GM12864 (cell line): ENCODE measurements at regions not wholly inside any gene's neighbourhood (a gene's known extent, or its start where the extent isn't known, plus 50 kb on each side); places are given as distances from the start of the nearest gene placed in this dataset.

Experiments used
- DNase-seq: peaks from one replicate; pipeline ENCODE4 v3.0.0-alpha.2; 2011; ENCODE audit warnings: low read depth
- H3K4me3 ChIP-seq: 2 replicates; pipeline ENCODE4 v1.5.1; 2011; ENCODE audit warnings: mild to moderate bottlenecking, low read depth, low read length, control low read depth
- TF ChIP-seq, protein P1 (sequence below): IDR thresholded peaks from 2 replicates; pipeline ENCODE4 v1.5.1; 2011; ENCODE audit warnings: low read depth, mild to moderate bottlenecking, moderate library complexity, low read length, control low read depth, inconsistent platforms; ENCODE audit errors: missing control alignments

DNA sequence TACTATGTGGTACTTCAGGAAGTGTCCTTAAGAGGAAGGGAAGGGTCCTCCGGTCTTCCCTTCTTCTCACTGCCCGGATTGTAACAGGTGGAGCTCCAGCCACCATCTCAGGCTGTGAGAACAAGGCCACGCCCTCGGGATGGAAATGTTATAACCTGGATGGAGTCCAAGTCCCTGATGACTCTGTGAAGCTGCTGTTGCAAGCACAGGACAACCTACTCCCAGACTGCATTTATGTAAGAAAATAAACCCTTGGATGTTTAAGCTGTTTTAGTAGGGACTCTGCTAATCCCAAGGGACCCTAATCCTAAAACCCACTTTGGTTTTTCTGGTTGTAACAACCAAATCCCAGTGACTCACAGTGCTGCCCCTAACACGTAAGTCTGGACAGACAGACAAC lies 221.6 kb downstream of the ACTL7B start:
- TF ChIP-seq, protein P1, sequence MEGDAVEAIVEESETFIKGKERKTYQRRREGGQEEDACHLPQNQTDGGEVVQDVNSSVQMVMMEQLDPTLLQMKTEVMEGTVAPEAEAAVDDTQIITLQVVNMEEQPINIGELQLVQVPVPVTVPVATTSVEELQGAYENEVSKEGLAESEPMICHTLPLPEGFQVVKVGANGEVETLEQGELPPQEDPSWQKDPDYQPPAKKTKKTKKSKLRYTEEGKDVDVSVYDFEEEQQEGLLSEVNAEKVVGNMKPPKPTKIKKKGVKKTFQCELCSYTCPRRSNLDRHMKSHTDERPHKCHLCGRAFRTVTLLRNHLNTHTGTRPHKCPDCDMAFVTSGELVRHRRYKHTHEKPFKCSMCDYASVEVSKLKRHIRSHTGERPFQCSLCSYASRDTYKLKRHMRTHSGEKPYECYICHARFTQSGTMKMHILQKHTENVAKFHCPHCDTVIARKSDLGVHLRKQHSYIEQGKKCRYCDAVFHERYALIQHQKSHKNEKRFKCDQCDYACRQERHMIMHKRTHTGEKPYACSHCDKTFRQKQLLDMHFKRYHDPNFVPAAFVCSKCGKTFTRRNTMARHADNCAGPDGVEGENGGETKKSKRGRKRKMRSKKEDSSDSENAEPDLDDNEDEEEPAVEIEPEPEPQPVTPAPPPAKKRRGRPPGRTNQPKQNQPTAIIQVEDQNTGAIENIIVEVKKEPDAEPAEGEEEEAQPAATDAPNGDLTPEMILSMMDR = no peak
- H3K4me3 ChIP-seq = no peak overlapping the region
- no peak for DNase-seq

DNA sequence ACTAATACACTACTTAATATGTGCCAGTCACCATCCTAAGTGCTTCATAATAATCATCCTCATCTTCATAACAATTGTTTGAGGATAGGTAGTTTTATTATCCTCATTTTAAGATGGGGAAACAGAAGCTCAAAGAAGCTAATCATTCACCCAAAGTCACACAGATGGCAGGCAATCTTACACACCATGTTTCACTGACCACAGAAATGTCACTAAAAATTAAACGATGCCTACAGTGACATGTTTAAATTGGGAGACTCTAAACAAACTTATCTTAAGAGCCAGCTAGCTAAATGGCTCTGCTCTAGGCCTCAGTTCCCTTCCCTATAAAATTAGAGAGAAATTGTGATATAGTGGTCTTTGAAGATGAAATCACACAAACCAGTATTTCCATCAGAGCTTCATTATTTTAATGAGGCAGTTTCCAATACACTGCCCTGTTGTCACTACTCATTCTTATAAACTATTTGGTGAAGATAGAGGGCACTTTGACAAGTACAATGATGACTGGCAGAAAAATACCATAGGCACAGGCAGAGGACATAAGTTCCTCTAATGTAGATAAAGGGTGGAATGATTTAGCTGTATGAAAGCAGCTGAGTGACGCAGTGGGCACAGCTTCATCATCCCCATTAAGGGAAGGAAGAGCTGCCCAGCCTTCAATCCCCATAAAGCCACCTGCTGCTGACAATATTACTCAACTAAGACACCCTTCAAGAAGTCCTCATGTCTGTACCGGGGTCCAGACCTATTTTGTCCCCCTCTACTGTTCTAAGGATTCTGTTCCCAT lies 224.1 kb downstream of the ACTL7B start:
- DNase-seq = no peak
- TF ChIP-seq, protein P1 = no peak
- H3K4me3 ChIP-seq = no peak overlapping the region

DNA sequence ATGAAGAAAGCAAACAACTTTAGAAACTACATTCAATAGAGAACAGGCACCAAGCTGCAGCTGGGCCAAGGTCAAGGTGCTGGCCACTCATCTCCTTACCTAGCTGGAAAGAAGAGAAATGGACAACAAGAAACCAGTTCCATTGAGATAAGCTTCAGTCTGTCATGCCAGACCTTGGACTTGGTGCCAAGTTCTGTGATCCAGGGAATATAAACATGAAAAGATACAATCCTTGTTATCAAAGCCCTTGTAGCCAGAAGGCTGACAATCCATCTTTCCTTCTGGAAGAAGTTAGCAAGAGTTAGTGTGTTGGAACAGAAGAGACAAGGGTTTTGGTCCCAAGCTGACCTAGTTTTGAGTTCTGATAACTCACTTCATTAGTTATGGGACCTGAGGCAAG lies 227.5 kb downstream of the ACTL7B start:
- no peak overlapping the region for H3K4me3 ChIP-seq
- no peak for DNase-seq
- TF ChIP-seq, protein P1 = no peak

DNA sequence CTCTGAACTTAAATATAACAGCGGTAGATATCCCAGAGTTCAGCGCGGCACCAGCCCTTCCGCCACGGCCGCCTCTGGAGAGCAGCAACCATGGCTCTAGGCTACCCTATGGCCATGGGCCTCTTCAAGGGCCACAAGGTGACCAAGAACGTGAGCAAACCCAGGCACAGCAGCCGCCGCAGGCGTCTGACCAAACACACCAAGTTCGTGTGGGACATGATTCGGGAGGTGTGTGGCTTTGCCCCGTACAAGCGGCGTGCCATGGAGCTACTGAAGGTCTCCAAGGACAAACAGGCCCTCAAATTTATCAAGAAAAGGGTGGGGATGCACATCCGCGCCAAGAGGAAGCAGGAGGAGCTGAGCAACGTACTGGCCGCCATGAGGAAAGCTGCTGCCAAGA lies 229.0 kb downstream of the ACTL7B start:
- TF ChIP-seq, protein P1 = no peak
- no peak for DNase-seq
- H3K4me3 ChIP-seq = no peak overlapping the region

DNA sequence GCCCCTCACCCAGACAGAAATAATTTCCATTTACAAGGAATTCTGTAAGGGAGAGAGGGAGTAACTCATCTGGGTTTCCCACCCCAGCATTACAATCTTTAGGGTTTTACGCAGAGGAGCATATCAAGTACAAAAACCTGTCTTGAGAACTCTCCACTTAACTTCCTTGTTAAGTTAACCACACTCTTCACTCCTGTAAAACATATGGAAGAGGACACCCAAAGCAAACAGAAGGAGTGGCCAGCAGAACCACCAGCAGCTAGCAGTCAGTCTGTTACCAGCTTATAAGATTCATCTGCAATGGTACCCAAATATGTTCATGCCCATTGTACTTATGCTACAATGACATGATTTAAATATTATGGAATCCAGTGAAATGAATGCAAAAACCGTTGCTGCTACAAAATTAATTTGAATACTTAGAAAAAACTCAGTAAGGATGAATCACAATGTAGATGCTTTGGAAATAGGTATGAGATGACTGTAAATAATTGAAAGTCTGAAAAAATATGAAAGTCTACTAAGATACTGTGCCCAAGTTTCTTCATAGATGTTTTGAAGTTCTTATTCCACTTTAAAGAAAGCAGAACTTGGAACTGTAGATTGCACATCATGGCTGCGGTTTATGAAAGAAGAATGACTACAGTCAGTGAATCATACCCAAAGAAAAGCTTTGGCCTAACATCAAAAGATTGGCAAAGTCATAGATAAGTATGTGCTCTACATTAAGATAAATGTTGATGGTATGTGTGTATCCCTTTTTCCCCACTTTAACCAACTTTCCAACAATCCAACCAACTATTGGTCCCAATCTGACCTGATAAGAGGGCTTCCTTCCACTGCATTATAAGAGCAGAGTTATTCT lies 233.6 kb downstream of the ACTL7B start:
- no peak for DNase-seq
- H3K4me3 ChIP-seq = no peak overlapping the region
- TF ChIP-seq, protein P1 = no peak

DNA sequence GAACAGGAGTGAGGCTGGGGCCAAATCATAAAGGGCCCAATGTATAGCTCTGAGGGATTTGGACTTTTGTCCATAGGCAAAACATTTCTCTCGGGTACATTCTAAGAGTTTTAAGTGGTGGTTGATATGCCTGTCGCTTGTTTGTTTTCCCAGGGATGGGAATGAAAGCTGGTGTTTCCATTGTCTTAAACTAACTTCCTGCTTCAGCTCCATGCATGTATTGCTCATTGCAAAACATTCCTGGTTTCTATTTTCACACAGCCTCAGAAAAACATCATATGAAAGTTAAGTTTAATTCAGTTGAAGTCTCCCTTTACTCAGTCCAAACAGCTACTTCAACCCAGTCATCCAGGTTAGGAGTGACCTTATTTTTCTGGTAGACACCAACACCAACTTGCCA lies 235.0 kb downstream of the ACTL7B start:
- TF ChIP-seq, protein P1 = no peak
- H3K4me3 ChIP-seq = no peak overlapping the region
- DNase-seq = no peak
